ENCODE measurements at regions not wholly inside any gene's neighbourhood (a gene's known extent, or its start where the extent isn't known, plus 50 kb on each side); places are given as distances from the start of the nearest gene placed in this dataset.

- DNase-seq, result no peak
These were observed 523.5 kb downstream of the TMEM182 start for GRCh38 chr2:103285354-103285753.

- no peak for DNase-seq
These were observed 525.9 kb downstream of the TMEM182 start for GRCh38 chr2:103287746-103288145.

- DNase-seq, result no peak
These were observed 526.9 kb downstream of the TMEM182 start for GRCh38 chr2:103288696-103289095.

GRCh38 chr2:103289105-103289725 is 527.4 kb downstream of the TMEM182 start:
- DNase-seq, result peak; percentile 5

GRCh38 chr2:103292573-103292972 is 530.7 kb downstream of the TMEM182 start:
- DNase-seq, result no peak

GRCh38 chr2:103293067-103293741 is 531.4 kb downstream of the TMEM182 start:
- DNase-seq, result no peak

- DNase-seq, result no peak
These were observed 531.9 kb downstream of the TMEM182 start for GRCh38 chr2:103293742-103294077.

GRCh38 chr2:103294420-103294819 is 532.6 kb downstream of the TMEM182 start:
- DNase-seq, result no peak

- no peak for DNase-seq
These were observed 533.8 kb downstream of the TMEM182 start for GRCh38 chr2:103295591-103295990.

- DNase-seq, result no peak
These were observed 562.8 kb downstream of the TMEM182 start for GRCh38 chr2:103324671-103325070.

GRCh38 chr2:103327386-103327785 is 565.6 kb downstream of the TMEM182 start:
- no peak for DNase-seq

GRCh38 chr2:103327966-103328365 is 566.1 kb downstream of the TMEM182 start:
- no peak for DNase-seq

GRCh38 chr2:103335403-103335802 is 573.6 kb downstream of the TMEM182 start:
- DNase-seq, result no peak

GRCh38 chr2:103338819-103339218 is 577.0 kb downstream of the TMEM182 start:
- no peak for DNase-seq

- no peak for DNase-seq
These were observed 584.9 kb downstream of the TMEM182 start for GRCh38 chr2:103346780-103347179.

GRCh38 chr2:103353774-103354173 is 591.9 kb downstream of the TMEM182 start:
- no peak for DNase-seq

- no peak for DNase-seq
These were observed 593.5 kb downstream of the TMEM182 start for GRCh38 chr2:103355287-103355686.

- DNase-seq, result no peak
These were observed 599.9 kb downstream of the TMEM182 start for GRCh38 chr2:103361712-103362111.

- no peak for DNase-seq
These were observed 601.8 kb downstream of the TMEM182 start for GRCh38 chr2:103363639-103364038.

- DNase-seq, result no peak
These were observed 602.3 kb downstream of the TMEM182 start for GRCh38 chr2:103364177-103364576.

GRCh38 chr2:103365071-103365470 is 603.2 kb downstream of the TMEM182 start:
- no peak for DNase-seq

- no peak for DNase-seq
These were observed 606.0 kb downstream of the TMEM182 start for GRCh38 chr2:103367877-103368276.

- no peak for DNase-seq
These were observed 621.7 kb downstream of the TMEM182 start for GRCh38 chr2:103383541-103383940.

GRCh38 chr2:103386872-103387271 is 625.0 kb downstream of the TMEM182 start:
- no peak for DNase-seq

GRCh38 chr2:103387888-103388287 is 626.1 kb downstream of the TMEM182 start:
- DNase-seq, result no peak
